ENCODE measurements at regions not wholly inside any gene's neighbourhood (a gene's known extent, or its start where the extent isn't known, plus 50 kb on each side); places are given as distances from the start of the nearest gene placed in this dataset.

- TF ChIP-seq CTCF (IDR thresholded peaks at IDR 0.05; ENCODE audit: low read depth, low read length), result no peak
- no peak for TF ChIP-seq POLR2A (IDR thresholded peaks at IDR 0.05; ENCODE audit: extremely low read depth, insufficient read length)
- no peak for TF ChIP-seq MAX (IDR thresholded peaks at IDR 0.05; ENCODE audit: low read depth, low read length)
- TF ChIP-seq MYC (IDR thresholded peaks at IDR 0.05; ENCODE audit: low read depth, low read length), result no peak
These were observed 1287.1 kb downstream of the TMEM121 start for GRCh38 chr14:106813477-106813823.

Data from NB4 (cell line).